ENCODE measurements at regions not wholly inside any gene's neighbourhood (a gene's known extent, or its start where the extent isn't known, plus 50 kb on each side); places are given as distances from the start of the nearest gene placed in this dataset.

- no peaks in the 10 kb centered on the region; the same call in none of the 2 replicates for H3K27me3 ChIP-seq (ENCODE audit: insufficient read depth, low read length)
- no peak overlapping the region for H3K4me2 ChIP-seq (ENCODE audit: low read length)
- no peaks in the 10 kb centered on the region for H3K36me3 ChIP-seq (ENCODE audit: control insufficient read depth in 1 of 2, insufficient read depth in 2 of 2, low read length in 2 of 2)
- H3K9me2 ChIP-seq (ENCODE audit: insufficient read depth), result no peaks in the 10 kb centered on the region
- no peak overlapping the region for H2AFZ ChIP-seq (ENCODE audit: low read depth, low read length, poor library complexity, severe bottlenecking)
- no peak overlapping the region for H3K9ac ChIP-seq (ENCODE audit: low read length)
- POLR2A ChIA-PET, result no interaction called here
- no peak overlapping the region for H3K4me3 ChIP-seq (replicated peaks in 1 of 2; ENCODE audit: low read depth in 1 of 2, low read length in 2 of 2)
- CTCF ChIA-PET, result no interaction called here
- no TSS peak for BruUV-seq (replicated peaks)
- intact Hi-C loops (cut with micrococcal nuclease), result no loop called here
- no peak for DNase-seq (ENCODE audit: low read depth, low spot score)
- ATAC-seq, result no peak
- no peak for TF ChIP-seq EGR1 (IDR thresholded peaks at IDR 0.05; ENCODE audit: low read depth)
- no peak for TF ChIP-seq MAX (IDR thresholded peaks at IDR 0.05)
- no peak for TF ChIP-seq CBX3 (IDR thresholded peaks at IDR 0.05; ENCODE audit: low read depth)
- TF ChIP-seq, protein P1, sequence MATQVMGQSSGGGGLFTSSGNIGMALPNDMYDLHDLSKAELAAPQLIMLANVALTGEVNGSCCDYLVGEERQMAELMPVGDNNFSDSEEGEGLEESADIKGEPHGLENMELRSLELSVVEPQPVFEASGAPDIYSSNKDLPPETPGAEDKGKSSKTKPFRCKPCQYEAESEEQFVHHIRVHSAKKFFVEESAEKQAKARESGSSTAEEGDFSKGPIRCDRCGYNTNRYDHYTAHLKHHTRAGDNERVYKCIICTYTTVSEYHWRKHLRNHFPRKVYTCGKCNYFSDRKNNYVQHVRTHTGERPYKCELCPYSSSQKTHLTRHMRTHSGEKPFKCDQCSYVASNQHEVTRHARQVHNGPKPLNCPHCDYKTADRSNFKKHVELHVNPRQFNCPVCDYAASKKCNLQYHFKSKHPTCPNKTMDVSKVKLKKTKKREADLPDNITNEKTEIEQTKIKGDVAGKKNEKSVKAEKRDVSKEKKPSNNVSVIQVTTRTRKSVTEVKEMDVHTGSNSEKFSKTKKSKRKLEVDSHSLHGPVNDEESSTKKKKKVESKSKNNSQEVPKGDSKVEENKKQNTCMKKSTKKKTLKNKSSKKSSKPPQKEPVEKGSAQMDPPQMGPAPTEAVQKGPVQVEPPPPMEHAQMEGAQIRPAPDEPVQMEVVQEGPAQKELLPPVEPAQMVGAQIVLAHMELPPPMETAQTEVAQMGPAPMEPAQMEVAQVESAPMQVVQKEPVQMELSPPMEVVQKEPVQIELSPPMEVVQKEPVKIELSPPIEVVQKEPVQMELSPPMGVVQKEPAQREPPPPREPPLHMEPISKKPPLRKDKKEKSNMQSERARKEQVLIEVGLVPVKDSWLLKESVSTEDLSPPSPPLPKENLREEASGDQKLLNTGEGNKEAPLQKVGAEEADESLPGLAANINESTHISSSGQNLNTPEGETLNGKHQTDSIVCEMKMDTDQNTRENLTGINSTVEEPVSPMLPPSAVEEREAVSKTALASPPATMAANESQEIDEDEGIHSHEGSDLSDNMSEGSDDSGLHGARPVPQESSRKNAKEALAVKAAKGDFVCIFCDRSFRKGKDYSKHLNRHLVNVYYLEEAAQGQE (IDR thresholded peaks at IDR 0.05; ENCODE audit: low read depth), result no peak
- TF ChIP-seq FOSL1 (IDR thresholded peaks at IDR 0.05; ENCODE audit: low read depth), result no peak
- TF ChIP-seq ZFX (IDR thresholded peaks at IDR 0.05), result no peak
- H3K79me2 ChIP-seq (ENCODE audit: insufficient read depth, low read length), result no peaks in the 10 kb centered on the region
- H4K20me1 ChIP-seq (ENCODE audit: insufficient read depth), result no peaks in the 10 kb centered on the region
- H3K9me3 ChIP-seq (ENCODE audit: control insufficient read depth in 1 of 2, insufficient read depth in 1 of 2, low read depth in 1 of 2, low read length in 2 of 2), result no peaks in the 10 kb centered on the region
- RAD21 ChIA-PET (ENCODE audit: low non-redundant PET in 1 of 2, low total read pairs in 2 of 2, uncharacterized antibody in 2 of 2, unreplicated experiment in 2 of 2), result no interaction called here
- H3K4me1 ChIP-seq (ENCODE audit: control insufficient read depth in 1 of 2, insufficient read depth in 2 of 2, low read length in 2 of 2), result no peaks in the 10 kb centered on the region
- H3K27ac ChIP-seq (ENCODE audit: low read depth, low read length), result no peak overlapping the region
These were observed 248.7 kb downstream of the MAN2A1 start for GRCh38 chr5:109938453-109938852.

GRCh38 chr5:109939116-109939682 is 249.5 kb downstream of the MAN2A1 start:
- ChIA-PET RAD21 (ENCODE audit: low non-redundant PET in 1 of 2, low total read pairs in 2 of 2, uncharacterized antibody in 2 of 2, unreplicated experiment in 2 of 2) (no interaction called here), POLR2A (no interaction called here), CTCF (no interaction called here)
- H3K9me2 ChIP-seq (ENCODE audit: insufficient read depth), result no peaks in the 10 kb centered on the region
- peaks cover 3% of the 10 kb centered on the region for H3K27me3 ChIP-seq (ENCODE audit: insufficient read depth, low read length)
- TF ChIP-seq MAX (IDR thresholded peaks at IDR 0.05) (no peak), CEBPB (IDR thresholded peaks at IDR 0.05; ENCODE audit: low read depth) (no peak), YY1 (IDR thresholded peaks at IDR 0.05; ENCODE audit: extremely low read depth, insufficient replicate concordance, low read depth, low read length) (no peak), EZH2phosphoT487 (IDR thresholded peaks at IDR 0.05; ENCODE audit: borderline replicate concordance) (no peak)
- no peak for ATAC-seq
- H3K36me3 ChIP-seq (ENCODE audit: control insufficient read depth in 1 of 2, insufficient read depth in 2 of 2, low read length in 2 of 2), result no peaks in the 10 kb centered on the region
- no peak for DNase-seq (ENCODE audit: low read depth, low spot score)
- intact Hi-C loops (cut with micrococcal nuclease), result no loop called here
- no peak overlapping the region for H3K4me2 ChIP-seq (ENCODE audit: low read length)
- no peak overlapping the region for H3K9ac ChIP-seq (ENCODE audit: low read length)
- no peaks in the 10 kb centered on the region for H3K9me3 ChIP-seq (ENCODE audit: control insufficient read depth in 1 of 2, insufficient read depth in 1 of 2, low read depth in 1 of 2, low read length in 2 of 2)
- H3K4me3 ChIP-seq (replicated peaks in 1 of 2; ENCODE audit: low read depth in 1 of 2, low read length in 2 of 2), result no peak overlapping the region
- H3K79me2 ChIP-seq (ENCODE audit: insufficient read depth, low read length), result no peaks in the 10 kb centered on the region
- no TSS peak for BruUV-seq (replicated peaks)
- no peaks in the 10 kb centered on the region for H3K4me1 ChIP-seq (ENCODE audit: control insufficient read depth in 1 of 2, insufficient read depth in 2 of 2, low read length in 2 of 2)
- H3K27ac ChIP-seq (ENCODE audit: low read depth, low read length), result no peak overlapping the region
- H2AFZ ChIP-seq (ENCODE audit: low read depth, low read length, poor library complexity, severe bottlenecking), result no peak overlapping the region
- H4K20me1 ChIP-seq (ENCODE audit: insufficient read depth), result no peaks in the 10 kb centered on the region
